GOT3 (cell line): ENCODE measurements at regions not wholly inside any gene's neighbourhood (a gene's known extent, or its start where the extent isn't known, plus 50 kb on each side); places are given as distances from the start of the nearest gene placed in this dataset.
"Not testable (repeated sequence)": the region's sequence is repeated elsewhere in the genome, so short reads cannot be mapped to it uniquely, and the experiment has no call there.

Source experiments
- DNase-seq: peaks from one replicate; lab custom pipeline; 2025; ENCODE audit warnings: mixed read lengths; lab: John Stamatoyannopoulos, UW

- DNase-seq, result no peak
These were observed 358.7 kb upstream of the KLF4 start for GRCh38 chr9:107847978-107848964.

GRCh38 chr9:107842530-107842929 lies 353.0 kb upstream of the KLF4 start:
- DNase-seq, result no peak

GRCh38 chr9:107841076-107841475 lies 351.5 kb upstream of the KLF4 start:
- DNase-seq, result no peak

GRCh38 chr9:107839371-107839770 lies 349.8 kb upstream of the KLF4 start:
- no peak for DNase-seq

- no peak for DNase-seq
These were observed 349.2 kb upstream of the KLF4 start for GRCh38 chr9:107838766-107839165.

GRCh38 chr9:107836300-107836699 lies 346.7 kb upstream of the KLF4 start:
- DNase-seq, result no peak

- DNase-seq, result no peak
These were observed 343.7 kb upstream of the KLF4 start for GRCh38 chr9:107833295-107833694.

GRCh38 chr9:107832871-107833270 lies 343.3 kb upstream of the KLF4 start:
- DNase-seq, result no peak

- DNase-seq, result no peak
These were observed 340.9 kb upstream of the KLF4 start for GRCh38 chr9:107830479-107830878.

GRCh38 chr9:107827884-107828283 lies 338.3 kb upstream of the KLF4 start:
- DNase-seq, result no peak

- DNase-seq, result no peak
These were observed 337.7 kb upstream of the KLF4 start for GRCh38 chr9:107827304-107827703.

- not testable (repeated sequence) for DNase-seq
These were observed 337.1 kb upstream of the KLF4 start for GRCh38 chr9:107826688-107826983.

GRCh38 chr9:107824556-107824955 lies 335.0 kb upstream of the KLF4 start:
- no peak for DNase-seq

GRCh38 chr9:107819772-107820565 lies 330.4 kb upstream of the KLF4 start:
- no peak for DNase-seq

- DNase-seq, result not testable (repeated sequence)
These were observed 328.9 kb upstream of the KLF4 start for GRCh38 chr9:107818503-107818829.

- not testable (repeated sequence) for DNase-seq
These were observed 328.3 kb upstream of the KLF4 start for GRCh38 chr9:107817595-107818502.

- no peak for DNase-seq
These were observed 327.0 kb upstream of the KLF4 start for GRCh38 chr9:107816561-107817021.

GRCh38 chr9:107815782-107816560 lies 326.4 kb upstream of the KLF4 start:
- DNase-seq, result no peak

- no peak for DNase-seq
These were observed 323.7 kb upstream of the KLF4 start for GRCh38 chr9:107813287-107813686.

- no peak for DNase-seq
These were observed 320.9 kb upstream of the KLF4 start for GRCh38 chr9:107810461-107810961.

- no peak for DNase-seq
These were observed 320.4 kb upstream of the KLF4 start for GRCh38 chr9:107809871-107810460.
